Tibial artery (tissue), 4 donors: ENCODE measurements at regions not wholly inside any gene's neighbourhood (a gene's known extent, or its start where the extent isn't known, plus 50 kb on each side); places are given as distances from the start of the nearest gene placed in this dataset.

ENCODE experiments used
- DNase-seq, 2 donors: peaks; one replicate each; pipeline ENCODE4 v3.0.0-alpha.2; 2019
- H3K27ac ChIP-seq, 2 donors: fragments of 200-600 bp; sonication (generic) in 1 of 2; 1 replicate in 1 of 2; 2 replicates in 1 of 2; pipeline ENCODE4 v1.5.1; 2018 to 2019; ENCODE audit warnings: mild to moderate bottlenecking in 1 of 2
- H3K27me3 ChIP-seq, 2 donors: fragments of 200-600 bp; sonication (generic) in 1 of 2; one replicate each; pipeline versions ENCODE4 v1.5.1 to v1.6.0; 2016 to 2019
- H3K36me3 ChIP-seq, 3 donors: fragments of 200-600 bp; sonication (generic) in 2 of 3; one replicate each; pipeline ENCODE4 v1.5.1; 2016 to 2019; ENCODE audit warnings: mild to moderate bottlenecking in 2 of 3
- H3K4me1 ChIP-seq, 4 donors: fragments of 200-600 bp; sonication (generic) in 2 of 4; 1 replicate in 3 of 4; 2 replicates in 1 of 4; pipeline ENCODE4 v1.5.1; 2016 to 2019
- H3K4me3 ChIP-seq, 2 donors: fragments of 200-600 bp; sonication (generic) in 1 of 2; 1 replicate in 1 of 2; 2 replicates in 1 of 2; pipeline ENCODE4 v1.5.1; 2018 to 2019; ENCODE audit warnings: mild to moderate bottlenecking in 2 of 2
- H3K9me3 ChIP-seq, 3 donors: fragments of 200-600 bp; sonication (generic) in 1 of 3; one replicate each; pipeline ENCODE4 v1.5.1; 2016 to 2019
- intact Hi-C: fragments of 100-400 bp; cut with DNase I; formaldehyde crosslinking; loops from one replicate; pipeline ENCODE4 v1.15.0; 2023; ENCODE audit warnings: low total_unique reads
- TF ChIP-seq, protein P1 (sequence below), 2 experiments: fragments of 200-600 bp in 1 of 2; fragments of 450-650 bp in 1 of 2; IDR thresholded peaks; one replicate each; pipeline ENCODE4 v1.5.1; 2017 to 2019; ENCODE audit warnings: antibody characterized with exemption in 2 of 2, mild to moderate bottlenecking in 1 of 2, moderate library complexity in 1 of 2

DNA sequence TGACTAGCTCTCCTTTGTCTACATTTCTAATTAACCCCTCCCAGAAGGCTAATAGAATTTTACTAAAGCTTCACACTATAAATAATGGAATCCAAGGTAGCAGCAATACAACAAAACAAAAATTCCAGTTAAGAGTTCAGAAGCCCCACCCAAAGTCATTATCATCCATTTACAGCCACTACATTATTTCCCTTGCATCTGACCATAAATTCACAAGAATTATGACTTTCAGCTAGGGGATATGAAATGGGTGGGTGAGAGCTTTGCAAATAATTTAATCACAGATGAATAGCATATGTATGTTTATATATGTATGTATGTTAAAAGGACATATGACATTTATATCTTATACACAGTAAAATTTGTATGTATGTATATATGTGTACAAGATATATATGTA lies 65.3 kb upstream of the PTGDR start:
- no peaks in the 10 kb centered on the region for H3K4me1 ChIP-seq

DNA sequence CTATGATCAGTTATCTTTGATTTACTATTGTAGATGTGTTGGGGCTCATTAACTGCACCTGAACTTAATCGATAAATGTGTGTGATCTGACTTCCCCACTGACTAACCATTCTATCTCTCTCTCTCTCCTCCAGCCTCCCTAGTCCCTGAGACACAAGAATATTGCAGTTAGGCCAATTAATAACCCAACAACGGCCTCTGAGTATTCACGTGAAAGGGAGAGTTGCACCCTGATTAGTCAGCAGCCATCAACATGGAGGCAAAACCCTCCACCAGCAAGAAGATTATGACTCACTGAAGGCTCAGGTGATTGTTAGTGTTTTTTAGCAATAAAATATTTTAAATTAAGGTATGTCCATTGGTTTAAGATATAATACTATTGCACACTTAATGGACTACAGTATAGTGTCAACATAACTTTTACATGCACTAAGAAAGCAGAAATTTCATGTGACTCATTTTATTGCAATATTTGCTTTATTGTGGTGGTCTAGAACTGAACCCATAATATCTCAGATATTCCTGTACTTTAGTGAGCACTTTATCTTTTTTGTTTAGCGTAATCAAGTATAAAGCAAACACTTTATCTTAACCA lies 77.1 kb upstream of the PTGDR start:
- Histone ChIP-seq H3K36me3 (no peaks in the 10 kb centered on the region), H3K4me1 (no peaks in the 10 kb centered on the region), H3K4me3 (no peak overlapping the region), H3K27ac (no peak overlapping the region), H3K9me3 (no peaks in the 10 kb centered on the region), H3K27me3 (no peaks in the 10 kb centered on the region)
- TF ChIP-seq, protein P1, sequence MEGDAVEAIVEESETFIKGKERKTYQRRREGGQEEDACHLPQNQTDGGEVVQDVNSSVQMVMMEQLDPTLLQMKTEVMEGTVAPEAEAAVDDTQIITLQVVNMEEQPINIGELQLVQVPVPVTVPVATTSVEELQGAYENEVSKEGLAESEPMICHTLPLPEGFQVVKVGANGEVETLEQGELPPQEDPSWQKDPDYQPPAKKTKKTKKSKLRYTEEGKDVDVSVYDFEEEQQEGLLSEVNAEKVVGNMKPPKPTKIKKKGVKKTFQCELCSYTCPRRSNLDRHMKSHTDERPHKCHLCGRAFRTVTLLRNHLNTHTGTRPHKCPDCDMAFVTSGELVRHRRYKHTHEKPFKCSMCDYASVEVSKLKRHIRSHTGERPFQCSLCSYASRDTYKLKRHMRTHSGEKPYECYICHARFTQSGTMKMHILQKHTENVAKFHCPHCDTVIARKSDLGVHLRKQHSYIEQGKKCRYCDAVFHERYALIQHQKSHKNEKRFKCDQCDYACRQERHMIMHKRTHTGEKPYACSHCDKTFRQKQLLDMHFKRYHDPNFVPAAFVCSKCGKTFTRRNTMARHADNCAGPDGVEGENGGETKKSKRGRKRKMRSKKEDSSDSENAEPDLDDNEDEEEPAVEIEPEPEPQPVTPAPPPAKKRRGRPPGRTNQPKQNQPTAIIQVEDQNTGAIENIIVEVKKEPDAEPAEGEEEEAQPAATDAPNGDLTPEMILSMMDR (IDR thresholded peaks at IDR 0.05): no peak
- no peak for DNase-seq
- intact Hi-C loops: no loop called here

More for the DNA sequence above, 65.3 kb upstream of the PTGDR start:
- intact Hi-C loops: no loop called here
- H3K27ac ChIP-seq: no peak overlapping the region
- no peaks in the 10 kb centered on the region for H3K9me3 ChIP-seq
- TF ChIP-seq, protein P1 (IDR thresholded peaks at IDR 0.05): no peak
- H3K27me3 ChIP-seq: no peaks in the 10 kb centered on the region
- DNase-seq: no peak
- no peak overlapping the region for H3K4me3 ChIP-seq
- no peaks in the 10 kb centered on the region for H3K36me3 ChIP-seq

DNA sequence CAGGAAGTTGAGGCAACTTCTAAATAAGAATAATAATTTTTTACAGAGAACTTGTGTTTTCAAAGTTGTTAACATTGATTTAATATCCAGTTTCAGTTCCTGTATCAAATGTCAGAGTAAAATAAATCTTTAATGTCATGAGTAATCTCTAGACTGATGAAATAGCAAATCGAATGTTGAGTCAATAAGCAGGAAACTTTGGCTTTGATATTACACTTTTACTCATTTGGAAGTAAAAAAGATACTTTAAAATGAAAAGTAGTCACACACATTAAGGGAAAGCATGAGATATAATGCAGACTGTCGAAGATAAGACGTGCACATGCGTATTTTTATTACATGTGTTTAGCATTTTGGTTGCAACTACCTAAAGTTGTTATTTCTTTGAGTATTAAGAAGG lies 78.2 kb upstream of the PTGDR start:
- intact Hi-C loops: no loop called here
- no peak for DNase-seq
- H3K27ac ChIP-seq: no peak overlapping the region
- H3K36me3 ChIP-seq: no peaks in the 10 kb centered on the region
- H3K4me3 ChIP-seq: no peak overlapping the region
- TF ChIP-seq, protein P1 (IDR thresholded peaks at IDR 0.05): no peak
- no peaks in the 10 kb centered on the region for H3K9me3 ChIP-seq
- H3K27me3 ChIP-seq: no peaks in the 10 kb centered on the region
- H3K4me1 ChIP-seq: no peaks in the 10 kb centered on the region

DNA sequence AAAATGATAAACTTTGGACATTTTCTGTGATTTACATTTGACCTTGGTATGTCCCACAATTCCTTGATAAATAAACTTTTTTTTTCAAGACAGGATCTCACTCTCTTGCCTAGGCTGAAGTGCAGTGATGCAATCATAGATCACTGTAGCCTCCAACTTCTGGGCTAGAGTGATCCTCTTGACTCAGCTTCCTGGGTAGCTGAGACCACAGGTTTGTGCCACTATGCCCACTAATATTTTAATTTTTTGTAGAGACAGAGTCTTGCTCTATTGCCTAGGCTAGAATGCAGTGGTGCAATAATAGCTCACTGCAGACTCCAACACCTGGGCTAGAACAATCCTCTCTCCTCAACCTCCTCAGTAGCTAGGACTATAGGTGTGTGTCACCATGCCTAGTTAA lies 79.1 kb upstream of the PTGDR start:
- H3K9me3 ChIP-seq: no peaks in the 10 kb centered on the region
- no peak overlapping the region for H3K27ac ChIP-seq
- H3K27me3 ChIP-seq: no peaks in the 10 kb centered on the region
- H3K4me1 ChIP-seq: no peaks in the 10 kb centered on the region
- DNase-seq: no peak
- intact Hi-C loops: no loop called here
- H3K4me3 ChIP-seq: no peak overlapping the region
- H3K36me3 ChIP-seq: no peaks in the 10 kb centered on the region
- TF ChIP-seq, protein P1 (IDR thresholded peaks at IDR 0.05): no peak

DNA sequence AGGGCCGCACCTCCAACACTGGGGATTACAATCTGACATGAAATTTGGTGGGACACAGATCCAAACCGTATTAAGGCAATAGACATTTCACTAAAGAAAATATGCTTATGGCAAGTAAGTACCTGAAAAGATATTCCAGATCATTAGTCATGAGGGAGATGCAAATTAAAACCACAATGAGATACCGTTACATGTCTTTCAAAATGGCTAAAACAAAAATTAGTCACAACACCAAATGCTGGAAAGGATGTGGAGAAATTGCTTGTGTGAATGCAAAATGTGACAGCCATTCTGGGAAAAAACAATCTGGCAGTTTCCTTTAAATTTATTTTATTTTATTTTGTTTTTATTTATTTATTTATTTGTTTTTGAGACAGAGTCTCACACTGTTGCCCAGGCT lies 82.3 kb upstream of the PTGDR start:
- Histone ChIP-seq H3K4me1 (no peaks in the 10 kb centered on the region), H3K4me3 (no peak overlapping the region), H3K27ac (no peak overlapping the region), H3K36me3 (no peaks in the 10 kb centered on the region), H3K27me3 (no peaks in the 10 kb centered on the region), H3K9me3 (no peaks in the 10 kb centered on the region)
- DNase-seq: no peak
- TF ChIP-seq, protein P1 (IDR thresholded peaks at IDR 0.05): no peak
- intact Hi-C loops: no loop called here

DNA sequence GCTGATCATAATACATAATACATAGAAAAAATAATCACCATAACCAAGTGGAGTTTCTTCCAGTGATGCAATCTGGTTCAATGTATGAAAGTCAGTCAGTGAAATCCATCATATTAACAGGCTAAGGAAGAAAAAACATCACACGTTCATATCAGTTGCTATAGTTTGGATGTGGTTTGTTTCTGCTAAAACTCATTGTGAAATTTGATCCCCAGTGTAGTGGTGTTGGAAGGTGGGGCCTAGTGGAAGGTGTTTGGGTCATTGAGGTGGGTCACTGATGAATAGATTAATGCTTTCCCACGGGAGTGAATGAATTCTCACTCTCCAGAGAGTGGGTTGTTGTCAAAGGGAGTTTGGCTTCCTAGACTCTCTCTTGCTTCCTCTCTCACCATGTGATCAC lies 84.6 kb upstream of the PTGDR start:
- DNase-seq: no peak
- TF ChIP-seq, protein P1 (IDR thresholded peaks at IDR 0.05): no peak
- H3K9me3 ChIP-seq: no peaks in the 10 kb centered on the region
- H3K27me3 ChIP-seq: no peaks in the 10 kb centered on the region
- H3K4me3 ChIP-seq: no peak overlapping the region
- H3K36me3 ChIP-seq: no peaks in the 10 kb centered on the region
- no peak overlapping the region for H3K27ac ChIP-seq
- no peaks in the 10 kb centered on the region for H3K4me1 ChIP-seq
- intact Hi-C loops: no loop called here
